Spleen (tissue), 11 donors: ENCODE measurements at regions not wholly inside any gene's neighbourhood (a gene's known extent, or its start where the extent isn't known, plus 50 kb on each side); places are given as distances from the start of the nearest gene placed in this dataset.

Source experiments
- DNase-seq: peaks from one replicate; pipeline ENCODE4 v3.0.0-alpha.2; 2020
- H3K27ac ChIP-seq, 8 donors: fragments of 200-600 bp; sonication (generic) in 7 of 8; 1 replicate in 4 of 8; 2 replicates in 4 of 8; pipeline versions ENCODE4 v1.5.0 to v1.8.0; 2016 to 2021; ENCODE audit warnings: inconsistent platforms in 4 of 8, mild to moderate bottlenecking in 4 of 8, moderate library complexity in 1 of 8
- H3K27me3 ChIP-seq, 7 donors: fragments of 200-600 bp; sonication (generic) in 6 of 7; replicated peaks in 1 of 7; 1 replicate in 4 of 7; 2 replicates in 3 of 7; pipeline versions ENCODE4 v1.5.0 to v1.8.0; 2016 to 2021; ENCODE audit warnings: inconsistent platforms in 3 of 7, mild to moderate bottlenecking in 1 of 7
- H3K36me3 ChIP-seq, 6 donors: fragments of 200-600 bp; sonication (generic) in 5 of 6; 1 replicate in 4 of 6; 2 replicates in 2 of 6; pipeline versions ENCODE4 v1.5.0 to v1.8.0; 2016 to 2021; ENCODE audit warnings: inconsistent platforms in 2 of 6
- H3K4me1 ChIP-seq, 6 donors: fragments of 200-600 bp; sonication (generic) in 5 of 6; 1 replicate in 3 of 6; 2 replicates in 3 of 6; pipeline versions ENCODE4 v1.5.0 to v1.8.0; 2016 to 2021; ENCODE audit warnings: inconsistent platforms in 3 of 6
- H3K4me3 ChIP-seq, 8 donors: fragments of 200-600 bp; sonication (generic) in 7 of 8; 1 replicate in 4 of 8; 2 replicates in 4 of 8; pipeline versions ENCODE4 v1.5.0 to v1.8.0; 2016 to 2021; ENCODE audit warnings: inconsistent platforms in 4 of 8, mild to moderate bottlenecking in 4 of 8, moderate library complexity in 2 of 8
- H3K9me3 ChIP-seq, 8 donors: fragments of 200-600 bp; sonication (generic) in 7 of 8; 1 replicate in 4 of 8; 2 replicates in 4 of 8; pipeline versions ENCODE4 v1.5.0 to v1.8.0; 2016 to 2021; ENCODE audit warnings: inconsistent platforms in 4 of 8
- CTCF ChIP-seq, 11 experiments: fragments of 200-600 bp in 7 of 11; fragments of 450-650 bp in 4 of 11; sonication (generic) in 4 of 11; IDR thresholded peaks in 8 of 11; conservative IDR thresholded peaks in 3 of 11; 1 replicate in 7 of 11; 2 replicates in 4 of 11; pipeline versions ENCODE4 v1.4.0 to v1.8.0; 2016 to 2021; ENCODE audit warnings: antibody characterized with exemption in 11 of 11, inconsistent platforms in 4 of 11, mild to moderate bottlenecking in 1 of 11
- POLR2A ChIP-seq, 3 donors: fragments of 450-650 bp; IDR thresholded peaks; one replicate each; pipeline ENCODE4 v1.5.1; 2017; ENCODE audit warnings: antibody characterized with exemption in 3 of 3, mild to moderate bottlenecking in 1 of 3
- POLR2AphosphoS5 ChIP-seq, 3 donors: sonication (generic); formaldehyde crosslinking; IDR thresholded peaks; one replicate each; pipeline ENCODE4 v1.5.1; 2017; ENCODE audit warnings: antibody characterized with exemption in 3 of 3
- WGBS, 5 donors: extraction: QIAGEN DNeasy Blood & Tissue Kit in 3 of 5; methylation state at CpG; one replicate each; pipeline versions ENCODE4 v1.1.5 to v1.1.7; 2013 to 2018; 5-methylcytosine and 5-hydroxymethylcytosine counted together
- intact Hi-C: fragments of 100-400 bp; cut with DNase I; formaldehyde crosslinking; loops from one replicate; pipeline ENCODE4 v1.15.0; 2023; ENCODE audit warnings: low total_unique reads
- donor health status: healthy with polysubstance abuse.
- donor health status: DM: no; HTN: no; CAD: no; lungs with moderate emphysema.
- donor health status: DM: no; HTN: no; CAD: no.
- donor health status: Bipolar disorder and iron deficiency.
- donor health status: healthy.
- donor health status: DM: no; HTN: no; CAD: no.
- donor health status: DM: yes; HTN: yes; CAD: no.

GRCh38 chr14:34111505-34111904 is 160.6 kb upstream of the EGLN3 start:
- peaks cover 0 to 8% (median 0%) of the 10 kb centered on the region in 8 donors for H3K9me3 ChIP-seq
- intact Hi-C loops, result no loop called here
- H3K4me3 ChIP-seq, result no peak overlapping the region
- H3K36me3 ChIP-seq, result no peaks in the 10 kb centered on the region
- no peak overlapping the region for H3K27ac ChIP-seq
- H3K4me1 ChIP-seq, result no peaks in the 10 kb centered on the region
- WGBS, 5 donors, result 83 to 95% (median 91%) methylated on average over 2 of the region's 2 CpGs
- TF ChIP-seq CTCF (IDR thresholded peaks at IDR 0.05 in 8 of 11, conservative IDR thresholded peaks at IDR 0.05 in 3 of 11), result no peak
- no peak for TF ChIP-seq POLR2AphosphoS5 (IDR thresholded peaks at IDR 0.05)
- no peak for TF ChIP-seq POLR2A (IDR thresholded peaks at IDR 0.05)
- DNase-seq, result no peak
- H3K27me3 ChIP-seq, result peaks cover 0 to 5% (median 0%) of the 10 kb centered on the region in 7 donors

GRCh38 chr14:34110531-34110930 is 159.7 kb upstream of the EGLN3 start:
- WGBS, 5 donors, result 34 to 56% (median 51%) methylated on average over 2 of the region's 2 CpGs
- intact Hi-C loops, result no loop called here
- peaks cover 0 to 5% (median 0%) of the 10 kb centered on the region in 7 donors for H3K27me3 ChIP-seq
- H3K4me1 ChIP-seq, result no peaks in the 10 kb centered on the region
- no peaks in the 10 kb centered on the region for H3K36me3 ChIP-seq
- H3K27ac ChIP-seq, result no peak overlapping the region
- no peak overlapping the region for H3K4me3 ChIP-seq
- no peaks in the 10 kb centered on the region for H3K9me3 ChIP-seq
- TF ChIP-seq POLR2A (IDR thresholded peaks at IDR 0.05) (no peak), CTCF (IDR thresholded peaks at IDR 0.05 in 8 of 11, conservative IDR thresholded peaks at IDR 0.05 in 3 of 11) (no peak), POLR2AphosphoS5 (IDR thresholded peaks at IDR 0.05) (no peak)
- DNase-seq, result no peak

GRCh38 chr14:34107441-34107840 is 156.6 kb upstream of the EGLN3 start:
- no peaks in the 10 kb centered on the region for H3K4me1 ChIP-seq
- WGBS, 5 donors, result 79 to 94% (median 89%) methylated on average over 3 of the region's 3 CpGs
- no peak overlapping the region for H3K27ac ChIP-seq
- no peaks in the 10 kb centered on the region for H3K36me3 ChIP-seq
- intact Hi-C loops, result loop anchor here (5.0 kb wide), 1 partner anchor 125 kb away; no protein-coding TSS in a partner anchor
- H3K9me3 ChIP-seq, result no peaks in the 10 kb centered on the region
- no peak for TF ChIP-seq POLR2A (IDR thresholded peaks at IDR 0.05)
- TF ChIP-seq CTCF (IDR thresholded peaks at IDR 0.05 in 8 of 11, conservative IDR thresholded peaks at IDR 0.05 in 3 of 11), result no peak
- no peak for TF ChIP-seq POLR2AphosphoS5 (IDR thresholded peaks at IDR 0.05)
- DNase-seq, result no peak
- no peak overlapping the region for H3K4me3 ChIP-seq
- no peaks in the 10 kb centered on the region for H3K27me3 ChIP-seq

- Histone ChIP-seq H3K9me3 (no peaks in the 10 kb centered on the region), H3K36me3 (no peaks in the 10 kb centered on the region), H3K4me1 (no peaks in the 10 kb centered on the region), H3K27me3 (no peaks in the 10 kb centered on the region), H3K27ac (no peak overlapping the region), H3K4me3 (no peak overlapping the region)
- DNase-seq, result no peak
- intact Hi-C loops, result loop anchor here (5.0 kb wide), 1 partner anchor 126 kb away; no protein-coding TSS in a partner anchor
- WGBS, 5 donors, result 77 to 96% (median 88%) methylated on average over 4 of the region's 4 CpGs
- TF ChIP-seq POLR2AphosphoS5 (IDR thresholded peaks at IDR 0.05), result no peak
- TF ChIP-seq CTCF (IDR thresholded peaks at IDR 0.05 in 8 of 11, conservative IDR thresholded peaks at IDR 0.05 in 3 of 11), result no peak
- TF ChIP-seq POLR2A (IDR thresholded peaks at IDR 0.05), result no peak
Measured at GRCh38 chr14:34106310-34106709, 155.4 kb upstream of the EGLN3 start.
